22Rv1 (cell line): ENCODE measurements at regions not wholly inside any gene's neighbourhood (a gene's known extent, or its start where the extent isn't known, plus 50 kb on each side); places are given as distances from the start of the nearest gene placed in this dataset.

Experiments used
- ZFX ChIP-seq: fragments of 450-650 bp; IDR thresholded peaks from 2 replicates; pipeline ENCODE4 v1.6.1; 2017; ENCODE audit warnings: antibody characterized with exemption, borderline replicate concordance
- TF ChIP-seq, protein P1 (sequence below): fragments of 450-650 bp; IDR thresholded peaks from 2 replicates; pipeline ENCODE4 v1.5.1; 2017; ENCODE audit warnings: mild to moderate bottlenecking

DNA sequence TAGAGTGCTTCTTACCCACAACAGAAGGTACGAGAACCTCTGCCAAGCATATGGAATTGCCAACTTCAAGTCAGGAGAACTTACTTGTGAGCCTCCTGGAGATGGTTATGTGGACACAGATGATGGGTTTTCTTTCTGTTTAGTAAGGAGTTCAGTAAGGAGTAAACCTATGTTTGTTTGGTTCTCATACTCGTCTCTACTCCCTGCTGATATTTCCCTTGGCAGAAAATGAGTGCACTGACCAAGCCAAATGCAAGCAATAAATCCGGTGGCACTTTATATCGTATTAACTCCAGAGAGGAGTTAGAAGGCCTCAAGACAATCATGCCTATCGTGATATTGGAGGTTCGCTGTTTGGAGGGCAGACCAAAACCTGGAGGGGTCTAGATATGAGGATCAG lies 83.2 kb upstream of the CYP1B1 start:
- TF ChIP-seq, protein P1, sequence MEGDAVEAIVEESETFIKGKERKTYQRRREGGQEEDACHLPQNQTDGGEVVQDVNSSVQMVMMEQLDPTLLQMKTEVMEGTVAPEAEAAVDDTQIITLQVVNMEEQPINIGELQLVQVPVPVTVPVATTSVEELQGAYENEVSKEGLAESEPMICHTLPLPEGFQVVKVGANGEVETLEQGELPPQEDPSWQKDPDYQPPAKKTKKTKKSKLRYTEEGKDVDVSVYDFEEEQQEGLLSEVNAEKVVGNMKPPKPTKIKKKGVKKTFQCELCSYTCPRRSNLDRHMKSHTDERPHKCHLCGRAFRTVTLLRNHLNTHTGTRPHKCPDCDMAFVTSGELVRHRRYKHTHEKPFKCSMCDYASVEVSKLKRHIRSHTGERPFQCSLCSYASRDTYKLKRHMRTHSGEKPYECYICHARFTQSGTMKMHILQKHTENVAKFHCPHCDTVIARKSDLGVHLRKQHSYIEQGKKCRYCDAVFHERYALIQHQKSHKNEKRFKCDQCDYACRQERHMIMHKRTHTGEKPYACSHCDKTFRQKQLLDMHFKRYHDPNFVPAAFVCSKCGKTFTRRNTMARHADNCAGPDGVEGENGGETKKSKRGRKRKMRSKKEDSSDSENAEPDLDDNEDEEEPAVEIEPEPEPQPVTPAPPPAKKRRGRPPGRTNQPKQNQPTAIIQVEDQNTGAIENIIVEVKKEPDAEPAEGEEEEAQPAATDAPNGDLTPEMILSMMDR, result no peak
- TF ChIP-seq ZFX, result no peak
